GM21737 (cell line): ENCODE measurements at regions not wholly inside any gene's neighbourhood (a gene's known extent, or its start where the extent isn't known, plus 50 kb on each side); places are given as distances from the start of the nearest gene placed in this dataset.

Source experiments
- ATAC-seq: cut with Tn5 transposase; IDR thresholded peaks from one replicate; pipeline ENCODE4 v1.9.1; 2021; ENCODE audit warnings: mild to moderate bottlenecking, moderate library complexity; ENCODE audit not compliant: unreplicated experiment

DNA sequence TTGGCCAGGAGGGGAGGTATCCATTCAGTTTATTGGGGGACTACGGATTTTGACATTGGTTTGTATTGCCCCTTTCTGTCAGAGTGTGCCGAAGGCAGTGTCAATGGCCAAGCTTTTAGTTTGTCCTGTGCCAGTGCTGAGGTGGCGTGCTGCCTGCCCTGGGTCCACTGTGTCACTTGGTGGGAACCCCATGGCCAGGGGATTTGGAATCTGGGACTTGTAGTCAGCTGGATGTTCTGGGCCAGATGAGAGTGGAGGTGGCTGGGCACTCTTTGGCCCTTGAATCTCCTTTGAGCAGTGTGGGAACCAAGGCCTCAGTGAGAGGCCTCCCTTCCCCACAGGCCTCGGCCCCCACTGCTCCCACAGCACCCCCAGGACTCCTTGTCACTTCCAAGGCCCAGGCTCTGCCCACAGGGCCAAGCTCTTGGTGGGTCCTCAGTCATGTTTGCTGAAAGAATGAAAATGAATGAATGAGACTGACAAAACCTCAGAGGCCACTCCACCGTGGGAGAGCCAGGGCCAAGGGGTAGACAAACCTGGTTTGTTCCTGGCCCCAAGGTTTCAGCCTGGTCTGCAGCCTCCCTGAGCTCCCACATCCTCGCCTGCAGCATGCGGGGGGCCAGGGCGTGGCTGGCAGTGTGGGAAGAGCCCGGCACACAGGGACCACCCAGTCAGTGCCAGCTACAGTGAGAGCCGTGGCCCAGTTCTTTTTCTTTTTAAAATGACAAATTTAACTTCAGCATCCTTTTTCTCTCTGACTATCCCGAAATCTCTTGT is 412.2 kb downstream of the MATN1 start:
- no peak for ATAC-seq

DNA sequence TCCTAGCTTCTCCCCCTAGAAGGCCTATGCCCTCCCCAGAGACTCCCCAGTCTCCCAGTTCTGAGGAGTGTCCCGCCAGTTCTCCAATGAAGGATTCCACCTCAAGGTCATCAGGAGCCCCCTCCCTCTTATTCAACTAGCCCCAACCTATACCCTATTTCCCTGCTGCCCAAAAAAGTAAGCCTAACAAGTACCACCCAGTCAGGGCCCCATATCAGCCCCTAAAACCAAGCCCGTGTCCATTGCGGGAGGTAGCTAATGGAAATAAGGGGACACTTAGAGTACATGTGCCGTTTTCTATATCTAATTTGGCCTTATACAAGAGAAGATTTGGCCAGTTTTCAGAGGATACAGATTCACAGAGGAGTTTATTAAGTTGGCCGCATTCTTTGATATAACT is 416.2 kb downstream of the MATN1 start:
- no peak for ATAC-seq

DNA sequence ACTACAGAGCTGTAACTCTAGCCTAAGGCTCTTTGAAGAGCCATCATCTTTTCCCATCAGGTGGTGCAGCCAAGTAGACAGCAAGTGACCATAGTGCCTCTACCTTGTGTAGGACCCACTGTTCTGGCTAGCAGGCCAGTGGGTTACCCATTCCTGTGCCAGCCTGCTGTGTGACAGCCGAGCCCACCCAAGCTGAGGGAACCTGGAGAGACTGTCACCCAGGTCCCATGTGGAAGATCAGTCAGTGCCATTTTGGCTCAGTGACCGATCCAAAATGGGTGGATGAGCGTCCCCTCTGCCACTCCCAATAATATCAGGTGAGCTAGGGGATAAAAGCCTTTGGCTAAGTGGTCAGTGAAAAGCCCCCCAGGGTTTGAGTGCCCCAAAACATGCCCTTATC is 417.9 kb downstream of the MATN1 start:
- ATAC-seq = no peak

DNA sequence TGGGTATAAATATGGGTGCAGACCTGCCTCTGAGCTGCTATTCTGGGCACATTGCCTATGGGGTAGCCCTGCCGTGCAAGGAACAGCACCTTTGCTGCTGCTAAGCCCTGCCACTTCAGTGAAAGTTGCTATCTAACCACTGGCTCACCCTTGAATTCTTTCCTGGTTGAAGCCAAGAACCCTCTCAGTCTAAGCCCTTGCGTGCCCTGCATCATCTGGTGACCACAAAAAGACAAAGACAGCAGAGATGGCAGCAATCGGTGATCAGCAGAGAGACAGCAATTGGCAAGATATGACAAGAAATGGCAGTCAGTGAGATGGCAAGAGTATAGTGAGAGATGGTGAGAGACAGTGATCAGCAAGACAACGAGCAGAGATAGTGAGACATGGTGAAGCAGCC is 418.3 kb downstream of the MATN1 start:
- no peak for ATAC-seq

DNA sequence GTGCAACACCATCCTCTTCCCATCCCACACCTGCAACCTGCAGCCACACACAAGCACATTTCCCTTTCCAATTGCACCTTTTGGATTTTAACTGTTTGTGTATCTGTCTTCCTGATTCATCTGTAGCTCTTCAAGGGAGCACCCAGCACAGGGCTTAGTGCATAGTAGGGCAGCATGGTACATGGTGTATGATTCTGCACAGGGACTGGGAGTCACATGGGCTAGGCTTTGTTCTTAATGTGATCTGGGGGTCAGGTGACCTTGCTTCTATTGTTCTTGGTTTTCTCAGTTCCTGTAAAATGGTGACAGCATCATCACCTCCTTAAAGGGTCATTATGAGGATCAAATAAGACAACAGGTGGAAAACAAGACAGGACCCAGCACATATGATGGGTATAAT is 419.3 kb downstream of the MATN1 start:
- no peak for ATAC-seq

DNA sequence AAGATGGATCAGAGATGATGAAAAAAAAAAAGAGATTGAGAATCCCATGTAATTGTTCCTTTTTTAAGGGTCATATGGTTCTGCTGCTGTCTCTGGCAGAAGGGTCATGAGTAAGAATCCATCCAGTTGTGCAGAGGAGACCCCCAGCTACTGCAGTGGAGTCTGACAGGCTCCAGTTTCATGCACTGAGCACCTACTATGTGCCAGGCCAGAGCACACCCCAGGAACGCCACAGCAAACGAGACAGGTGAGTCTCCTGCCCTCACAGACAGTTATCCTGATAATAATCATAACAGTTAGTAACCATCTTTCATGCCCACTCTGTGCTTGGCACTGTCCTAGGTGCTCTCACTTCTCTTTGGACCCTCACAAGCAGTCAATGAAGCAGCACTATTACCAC is 420.0 kb downstream of the MATN1 start:
- no peak for ATAC-seq

DNA sequence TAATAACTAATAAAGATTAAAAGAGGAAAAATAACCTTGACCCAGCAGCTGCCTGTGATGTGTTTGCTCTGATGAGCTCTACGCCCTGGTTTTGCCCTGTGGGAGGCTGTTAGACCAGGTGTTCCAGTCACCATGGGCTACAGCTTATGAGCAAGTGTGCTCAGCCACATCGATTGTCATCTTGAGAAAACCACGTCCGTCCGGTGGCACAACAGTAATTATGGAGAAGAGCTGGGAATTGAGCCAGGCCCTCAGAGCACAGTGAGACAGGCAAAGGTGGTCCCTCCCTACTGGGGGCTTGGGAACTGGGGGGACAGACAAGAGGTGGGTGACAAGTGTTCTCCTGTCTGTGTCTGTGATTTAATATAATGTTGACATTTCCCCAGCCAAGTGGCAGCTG is 420.5 kb downstream of the MATN1 start:
- no peak for ATAC-seq

DNA sequence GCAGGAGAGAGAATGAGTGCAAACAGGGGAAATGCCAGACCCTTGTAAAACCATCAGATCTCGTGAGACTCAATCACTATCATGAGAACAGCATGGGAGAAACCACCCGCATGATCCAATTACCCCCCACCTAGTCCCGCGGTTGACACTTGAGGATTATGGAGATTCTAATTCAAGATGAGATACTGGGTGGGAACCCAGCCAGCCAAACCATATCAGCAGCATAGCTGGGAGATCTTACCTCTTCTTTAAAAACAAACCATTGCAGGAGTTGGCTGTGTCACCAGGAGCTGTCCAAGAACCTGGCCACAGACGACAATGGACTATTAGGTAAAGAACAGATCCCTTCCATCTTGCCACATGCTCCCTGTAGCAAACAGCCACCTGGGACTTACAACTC is 422.7 kb downstream of the MATN1 start:
- no peak for ATAC-seq

DNA sequence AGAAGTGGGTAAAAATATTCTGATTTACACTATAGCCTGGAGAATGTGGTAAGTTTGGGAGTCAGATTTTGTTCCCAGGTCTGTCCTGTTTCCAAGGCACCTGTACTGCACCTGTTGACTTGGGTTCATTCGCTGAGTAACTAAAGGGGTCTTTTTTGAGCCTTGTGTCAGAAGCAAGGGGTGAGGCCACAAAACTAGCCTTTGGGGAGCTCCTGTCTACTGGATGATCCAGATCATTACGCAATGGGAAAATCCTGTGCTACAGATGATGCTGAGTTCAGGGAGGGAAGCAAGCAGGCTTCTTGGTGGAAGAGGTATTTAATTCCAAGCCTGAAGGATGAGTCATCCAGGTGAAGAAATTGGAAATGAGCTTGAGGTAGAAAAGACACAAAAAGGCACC is 424.0 kb downstream of the MATN1 start:
- ATAC-seq = no peak

DNA sequence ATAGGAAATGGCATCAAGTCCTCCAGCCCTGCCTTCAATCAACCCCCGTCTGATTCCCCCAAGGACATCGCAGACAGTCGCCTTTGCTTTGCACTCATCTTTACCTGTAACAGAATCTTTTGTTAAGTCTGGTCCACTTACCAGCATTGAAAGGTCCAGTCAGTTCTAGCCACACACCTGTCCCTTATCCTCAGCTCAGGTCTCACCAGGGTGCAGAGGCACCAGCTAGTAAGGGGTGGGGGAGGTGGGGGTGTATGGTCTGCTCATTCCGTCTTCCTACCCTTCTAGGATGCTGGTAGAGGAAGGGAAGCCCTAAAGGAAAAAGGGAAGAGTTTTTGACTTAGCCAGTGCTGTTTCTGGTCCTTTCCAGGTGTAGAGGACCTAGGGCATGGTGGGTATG is 427.7 kb downstream of the MATN1 start:
- no peak for ATAC-seq

DNA sequence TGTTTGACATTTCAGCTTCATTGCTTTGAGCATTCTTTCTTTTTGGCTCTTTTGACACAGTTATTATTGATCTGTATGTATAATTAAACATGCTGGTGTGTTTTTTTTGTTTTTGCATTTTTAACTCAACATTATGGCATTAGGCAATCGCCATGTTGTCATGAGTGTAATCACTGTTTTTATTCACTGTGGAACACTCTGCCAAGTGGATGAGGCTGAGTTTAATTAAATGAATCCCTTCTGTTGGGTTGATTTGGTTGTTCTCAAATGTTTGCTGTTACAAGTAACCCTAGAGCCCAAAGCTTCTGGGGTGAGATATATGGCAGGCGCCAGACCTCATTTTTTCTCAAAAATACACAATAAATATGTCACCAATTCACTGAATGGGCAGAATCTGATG is 428.1 kb downstream of the MATN1 start:
- no peak for ATAC-seq

DNA sequence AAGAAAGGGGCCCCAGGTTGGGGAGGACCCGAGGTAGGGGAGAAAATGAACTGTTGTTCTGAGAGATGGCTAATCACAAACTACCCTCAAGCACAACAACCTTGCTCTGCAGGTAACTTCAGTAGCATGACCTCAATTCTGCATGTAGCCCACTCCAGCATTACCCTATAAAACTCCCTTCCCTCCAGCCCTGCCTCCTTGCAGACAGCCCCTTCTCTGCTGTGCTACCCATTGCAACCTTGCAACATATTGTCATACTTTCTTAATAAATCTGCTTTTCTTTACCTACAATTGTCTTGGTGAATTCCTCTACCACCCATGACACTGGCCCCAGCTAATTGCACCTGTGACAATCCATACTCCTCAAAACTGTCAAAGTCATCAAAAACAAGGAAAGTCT is 428.9 kb downstream of the MATN1 start:
- no peak for ATAC-seq

DNA sequence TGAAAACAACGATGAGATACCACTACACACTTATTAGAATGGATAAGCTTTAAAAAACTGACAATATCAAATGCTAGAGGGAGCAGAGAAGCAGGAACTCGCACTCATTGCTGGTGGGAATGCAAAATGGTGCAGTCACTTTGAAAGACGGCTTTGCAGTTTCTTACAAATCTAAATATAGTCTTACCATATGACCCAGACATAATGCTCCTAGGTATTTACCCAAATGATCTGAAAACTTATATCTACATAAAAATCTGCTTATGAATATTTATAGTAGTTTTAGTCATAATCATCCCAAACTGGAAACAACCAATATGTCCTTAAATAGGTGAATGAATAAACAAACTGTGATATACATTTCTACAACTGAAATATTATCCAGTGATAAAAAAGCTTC is 430.9 kb downstream of the MATN1 start:
- ATAC-seq = no peak

DNA sequence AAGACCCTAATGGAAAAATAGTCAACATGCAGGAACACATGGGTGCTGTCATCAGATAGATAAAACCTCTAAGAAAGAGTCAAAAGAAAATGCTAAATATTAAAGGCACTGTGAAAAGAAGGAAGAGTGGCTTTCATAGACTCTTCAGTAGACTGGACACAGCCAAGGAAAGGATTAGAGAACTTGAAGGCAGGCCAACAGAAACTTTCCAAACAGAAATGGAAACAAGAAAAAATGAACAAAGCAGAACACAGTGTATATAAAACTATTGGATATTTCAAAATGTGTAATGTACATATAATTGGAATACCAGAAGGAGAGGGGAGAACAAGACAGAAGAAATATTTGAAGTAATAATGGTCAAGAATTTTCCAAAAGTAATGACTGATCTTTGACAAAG is 431.9 kb downstream of the MATN1 start:
- no peak for ATAC-seq

DNA sequence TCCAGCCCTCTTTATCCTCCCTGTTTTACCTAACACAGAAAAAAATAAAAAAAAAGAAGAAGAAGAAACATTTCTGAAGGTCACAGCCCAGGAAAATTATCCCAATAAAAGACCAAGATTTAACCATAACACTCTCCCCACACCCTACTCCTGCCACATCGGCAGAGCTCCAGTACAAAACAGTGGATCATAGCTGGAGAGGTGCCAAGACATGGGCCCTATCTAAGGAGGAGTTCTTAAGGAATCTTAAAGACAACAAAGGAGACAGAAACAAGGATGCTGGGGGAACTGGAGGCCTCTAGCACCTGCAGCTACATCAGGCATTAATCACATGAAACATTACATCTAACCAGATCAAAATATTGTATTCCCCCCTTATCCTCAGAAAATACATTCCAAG is 432.8 kb downstream of the MATN1 start:
- no peak for ATAC-seq

DNA sequence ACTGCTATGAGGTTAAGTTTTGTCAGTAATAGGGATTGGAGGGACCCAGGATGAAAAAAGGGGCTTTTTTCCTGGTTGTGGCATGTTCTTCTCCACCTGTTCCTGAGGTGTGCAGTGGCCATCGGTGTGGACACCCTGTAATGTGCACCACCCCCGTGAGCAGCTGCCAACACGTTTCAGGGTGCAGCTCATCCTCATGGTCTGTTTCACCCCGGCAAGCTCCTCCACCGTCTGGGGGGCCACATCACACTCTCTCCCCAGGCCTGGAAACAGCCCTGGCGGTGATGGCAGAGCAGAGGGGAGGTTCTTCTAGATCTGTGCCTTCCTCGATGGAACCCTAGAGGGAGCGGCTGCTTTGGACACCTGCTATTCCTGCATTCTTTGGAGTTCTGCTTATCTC is 435.4 kb downstream of the MATN1 start:
- ATAC-seq = no peak

DNA sequence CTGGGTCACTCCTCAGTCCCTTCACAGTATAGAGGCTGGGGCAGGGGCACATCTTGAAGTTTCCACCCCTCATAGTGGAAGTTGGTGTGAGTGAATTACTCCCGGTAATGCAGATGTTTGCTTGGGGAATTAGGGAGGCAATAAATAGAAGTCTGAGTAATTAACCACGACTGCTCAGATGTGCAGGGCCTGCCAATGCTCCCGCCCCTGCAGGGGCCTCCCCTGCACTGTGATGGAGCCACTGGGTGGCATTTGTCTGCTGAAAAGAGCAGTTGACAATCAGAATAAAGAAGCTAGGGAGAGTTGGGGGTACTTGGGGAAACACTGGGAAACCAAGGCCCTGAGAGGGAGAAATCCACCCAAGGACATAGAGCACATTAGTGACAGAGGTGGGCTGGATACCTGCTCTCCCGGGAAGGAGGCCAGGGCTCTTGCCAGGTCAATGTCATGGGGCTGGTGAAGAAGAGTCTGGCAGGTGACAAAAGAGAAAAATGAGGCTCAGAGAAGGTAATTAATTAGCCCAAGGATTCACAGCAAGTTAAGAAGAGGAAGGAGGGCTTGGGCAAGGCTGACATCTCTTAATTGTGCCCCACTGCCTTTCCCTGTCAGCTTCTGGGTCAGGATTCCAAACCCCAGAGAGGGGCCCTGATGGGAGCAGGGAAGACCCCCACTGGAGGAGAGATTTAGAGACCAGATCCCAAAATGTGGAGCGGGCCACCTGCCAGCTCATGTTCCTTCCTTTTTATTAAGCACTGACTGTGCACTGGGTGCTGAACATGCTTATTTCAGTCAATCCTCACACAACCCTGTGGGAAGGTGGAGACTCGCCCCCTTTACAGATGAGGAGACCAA is 436.2 kb downstream of the MATN1 start:
- ATAC-seq = no peak

DNA sequence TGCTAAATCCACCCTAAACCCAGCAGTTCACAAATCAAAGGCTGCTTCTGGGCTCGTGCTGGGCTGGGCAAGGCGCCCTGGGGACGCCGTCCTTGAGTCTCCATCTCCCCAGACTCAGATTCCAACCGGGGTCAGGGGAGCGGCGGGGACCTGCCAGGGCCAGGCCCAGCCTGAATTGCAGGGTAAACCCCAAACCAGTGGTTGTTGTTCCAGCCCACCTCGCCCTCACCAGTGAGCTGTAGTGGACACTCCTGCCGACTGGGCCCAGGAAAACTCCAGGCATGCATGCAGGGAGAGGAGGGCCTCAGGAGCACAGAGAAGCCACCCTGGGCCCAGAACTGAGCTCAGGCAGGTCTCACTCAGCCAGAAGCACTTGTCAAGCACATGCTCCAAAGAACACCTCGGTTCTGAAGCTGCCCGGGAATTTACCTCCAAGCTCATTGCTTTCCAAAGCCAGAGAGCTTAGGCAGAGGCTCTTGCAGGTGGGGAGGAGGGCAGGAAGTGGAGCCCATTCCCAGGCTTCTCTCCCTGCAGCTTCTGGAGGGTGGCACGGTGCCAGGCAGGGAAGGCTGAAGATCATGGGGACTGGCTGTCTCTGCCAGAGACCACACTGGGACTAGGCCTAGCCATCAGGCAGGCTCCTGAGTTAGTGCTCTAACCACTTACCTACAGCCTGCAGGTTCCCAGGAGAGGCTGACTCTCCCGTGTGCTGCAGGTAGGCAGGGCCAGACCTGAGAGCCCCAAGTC is 437.0 kb downstream of the MATN1 start:
- ATAC-seq = no peak

DNA sequence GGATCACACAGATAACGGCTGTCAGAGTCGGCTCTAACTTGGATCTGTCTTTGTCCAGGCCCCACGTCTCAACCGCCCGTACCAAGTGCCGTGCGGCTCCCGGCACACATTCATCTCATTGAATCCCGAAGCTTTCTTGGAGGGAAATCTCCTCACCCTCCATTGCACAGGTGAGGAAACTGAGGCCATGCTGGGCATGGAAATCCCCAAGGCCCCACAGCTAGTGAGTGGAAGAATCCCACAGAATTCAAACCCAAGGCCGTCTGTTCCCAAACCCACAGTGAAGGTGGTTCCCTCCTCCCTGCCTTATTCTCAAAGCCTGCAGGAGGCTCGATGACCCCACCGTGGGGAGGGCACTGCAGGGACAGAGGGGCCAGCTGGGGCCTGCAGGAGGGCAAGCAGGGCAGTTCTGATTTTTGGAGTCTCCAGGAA is 437.9 kb downstream of the MATN1 start:
- ATAC-seq = no peak

DNA sequence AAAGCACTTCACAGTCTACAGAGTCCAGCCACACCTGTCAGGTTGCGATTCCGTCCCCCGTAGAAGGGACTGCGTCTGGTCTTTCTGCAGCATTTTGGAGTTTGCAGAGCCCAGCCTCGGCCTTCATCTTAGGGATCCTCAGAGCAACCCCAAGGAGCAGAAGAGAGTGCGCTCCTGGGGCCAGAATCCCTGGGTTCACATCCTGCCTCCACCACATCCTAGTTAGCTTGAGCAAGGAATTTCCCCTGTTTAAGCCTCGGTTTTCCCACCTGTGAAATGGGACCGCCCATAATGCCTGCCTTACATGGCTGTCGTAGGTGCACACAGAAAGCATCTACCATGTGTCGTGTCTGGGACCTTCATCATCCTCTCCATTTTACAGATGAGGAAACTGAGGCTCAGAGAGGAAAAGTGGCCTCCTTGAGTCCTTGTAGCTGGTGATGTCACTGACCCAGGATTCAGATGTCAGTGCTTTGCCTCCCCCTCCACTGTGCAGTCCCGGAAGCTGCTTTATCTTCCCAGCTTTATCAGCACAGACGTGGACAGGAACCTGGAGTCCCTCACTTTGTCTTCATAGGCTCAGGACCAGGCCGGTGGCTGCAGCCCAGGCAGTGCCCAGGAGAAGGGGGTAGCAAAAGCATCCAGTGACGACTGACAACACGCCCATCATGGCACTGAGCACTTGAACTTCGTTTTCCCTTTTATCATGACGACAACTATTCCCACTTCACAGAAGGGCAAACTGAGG is 438.5 kb downstream of the MATN1 start:
- ATAC-seq = no peak

DNA sequence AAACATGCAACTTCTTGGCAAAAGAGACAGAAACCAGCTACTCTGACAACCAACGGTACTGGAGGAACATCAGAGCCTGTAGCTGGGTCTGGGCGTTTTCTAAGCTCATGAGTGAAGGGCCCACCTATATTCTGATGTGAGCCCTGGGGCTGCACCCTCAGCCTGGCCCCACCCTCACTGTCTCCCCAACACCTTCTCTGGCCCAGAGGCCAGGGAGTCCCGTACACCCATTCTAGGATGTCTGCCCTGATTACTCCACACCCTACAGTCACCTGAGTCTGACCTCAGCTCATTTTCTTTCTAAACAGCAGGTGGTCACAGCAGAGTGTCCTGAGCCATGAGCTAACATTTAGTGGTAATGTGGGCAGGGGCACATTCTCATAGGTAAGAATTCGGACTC is 439.2 kb downstream of the MATN1 start:
- ATAC-seq = no peak
